ENCODE measurements at regions not wholly inside any gene's neighbourhood (a gene's known extent, or its start where the extent isn't known, plus 50 kb on each side); places are given as distances from the start of the nearest gene placed in this dataset.

GRCh38 chr4:60259781-60260180 lies 940.3 kb upstream of the ADGRL3 start:
- TF ChIP-seq CREB1 (CRISPR knock-in tag; IDR thresholded peaks at IDR 0.05; ENCODE audit: low read depth) (no peak), ETS1 (IDR thresholded peaks at IDR 0.05) (no peak)

GRCh38 chr4:60266505-60266904 lies 933.6 kb upstream of the ADGRL3 start:
- Mint-ChIP-seq H3K27me3 (ENCODE audit: insufficient read depth, low read depth, poor library complexity) (no peaks in the 10 kb centered on the region), H3K4me3 (no peak overlapping the region), H3K4me1 (no peaks in the 10 kb centered on the region), H3K27ac (no peak overlapping the region), H3K36me3 (ENCODE audit: low read depth) (no peaks in the 10 kb centered on the region), H3K9me3 (peaks cover 5% of the 10 kb centered on the region; the same call in 2 of the 3 replicates)
- H3K79me2 ChIP-seq (replicated peaks; ENCODE audit: insufficient read depth): no peaks in the 10 kb centered on the region
- H3K27me3 ChIP-seq (ENCODE audit: insufficient read depth): no peaks in the 10 kb centered on the region
- H2AFZ ChIP-seq: no peak overlapping the region
- no peak overlapping the region for H3K4me2 ChIP-seq
- DNase-seq (ENCODE audit: low spot score) (no peak), ATAC-seq (no peak)
- no peaks in the 10 kb centered on the region for H3K36me3 ChIP-seq (ENCODE audit: insufficient read depth)
- H3K9me2 ChIP-seq (ENCODE audit: insufficient read depth): peaks cover 12% of the 10 kb centered on the region; the same call in 1 of the 2 replicates
- no peak overlapping the region for H3K4me3 ChIP-seq
- H3K27ac ChIP-seq (ENCODE audit: low read depth): no peak overlapping the region
- H3K4me1 ChIP-seq (ENCODE audit: insufficient read depth): no peaks in the 10 kb centered on the region
- no peaks in the 10 kb centered on the region for H3F3A ChIP-seq (replicated peaks; ENCODE audit: low read depth)
- no peaks in the 10 kb centered on the region for H4K20me1 ChIP-seq (replicated peaks; ENCODE audit: insufficient read depth)
- TF ChIP-seq POLR2AphosphoS5 (IDR thresholded peaks at IDR 0.05; ENCODE audit: low read depth): no peak
- no peak for TF ChIP-seq NANOG (IDR thresholded peaks at IDR 0.05; ENCODE audit: borderline replicate concordance)
- no peak for TF ChIP-seq ZNF114 (CRISPR knock-in tag; IDR thresholded peaks at IDR 0.05)
- TF ChIP-seq EZH2phosphoT487 (IDR thresholded peaks at IDR 0.05; ENCODE audit: unreplicated experiment): no peak
- no peak for TF ChIP-seq STAT1 (IDR thresholded peaks at IDR 0.05; ENCODE audit: unreplicated experiment)
- no peak for TF ChIP-seq REST (IDR thresholded peaks at IDR 0.05; ENCODE audit: unreplicated experiment)
- no peak for TF ChIP-seq CREB1 (CRISPR knock-in tag; IDR thresholded peaks at IDR 0.05; ENCODE audit: low read depth)
- no peak for TF ChIP-seq ZNF331 (CRISPR knock-in tag; IDR thresholded peaks at IDR 0.05; ENCODE audit: low read depth)
- TF ChIP-seq ZNF462 (CRISPR knock-in tag; IDR thresholded peaks at IDR 0.05): no peak
- no peak for TF ChIP-seq ETS1 (IDR thresholded peaks at IDR 0.05)

More at GRCh38 chr4:60259781-60260180, 940.3 kb upstream of the ADGRL3 start:
- H3K4me3 Mint-ChIP-seq: no peak overlapping the region
- ATAC-seq (no peak), DNase-seq (ENCODE audit: low spot score) (no peak)
- H3K4me2 ChIP-seq: no peak overlapping the region
- H3K4me1 Mint-ChIP-seq: no peaks in the 10 kb centered on the region
- no peak overlapping the region for H3K4me3 ChIP-seq
- H2AFZ ChIP-seq: no peak overlapping the region
- no peaks in the 10 kb centered on the region for H3K9me2 ChIP-seq (ENCODE audit: insufficient read depth)
- H3K27me3 ChIP-seq (ENCODE audit: insufficient read depth): no peaks in the 10 kb centered on the region
- H3K9me3 Mint-ChIP-seq: no peaks in the 10 kb centered on the region
- peaks cover 1% of the 10 kb centered on the region for H3K27me3 Mint-ChIP-seq (ENCODE audit: insufficient read depth, low read depth, poor library complexity)
- no peaks in the 10 kb centered on the region for H3F3A ChIP-seq (replicated peaks; ENCODE audit: low read depth)
- no peaks in the 10 kb centered on the region for H3K79me2 ChIP-seq (replicated peaks; ENCODE audit: insufficient read depth)
- H3K4me1 ChIP-seq (ENCODE audit: insufficient read depth): no peaks in the 10 kb centered on the region
- no peaks in the 10 kb centered on the region for H4K20me1 ChIP-seq (replicated peaks; ENCODE audit: insufficient read depth)
- no peak overlapping the region for H3K27ac ChIP-seq (ENCODE audit: low read depth)
- no peaks in the 10 kb centered on the region for H3K36me3 ChIP-seq (ENCODE audit: insufficient read depth)
- H3K27ac Mint-ChIP-seq: no peak overlapping the region
- no peaks in the 10 kb centered on the region for H3K36me3 Mint-ChIP-seq (ENCODE audit: low read depth)
